ENCODE measurements at regions not wholly inside any gene's neighbourhood (a gene's known extent, or its start where the extent isn't known, plus 50 kb on each side); places are given as distances from the start of the nearest gene placed in this dataset.

DNA sequence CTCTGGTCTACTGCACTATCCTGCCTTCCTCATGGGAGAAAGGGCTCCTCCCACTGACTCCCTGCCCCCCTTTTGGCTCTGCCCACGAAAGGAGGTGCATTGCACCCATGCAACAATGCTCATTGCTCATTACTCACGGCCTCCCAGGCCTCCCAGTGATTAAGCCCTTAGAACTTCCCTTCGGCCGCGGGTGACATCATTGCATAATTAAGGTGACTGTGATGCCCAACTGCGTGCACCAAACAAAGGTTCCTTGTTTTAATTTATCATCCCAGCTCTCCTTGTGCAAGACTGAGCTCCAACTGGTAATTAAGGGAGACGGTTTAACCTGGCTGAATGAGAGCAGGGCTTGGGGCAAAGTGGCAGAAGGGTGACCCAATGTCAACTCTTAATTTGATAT, 180.4 kb downstream of the GAS1 start:
- DNase-seq (no peak), ATAC-seq (ENCODE audit: insufficient read depth, low FRiP score) (no peak)
- Histone ChIP-seq H3K36me3 (ENCODE audit: control insufficient read depth in 4 of 4, insufficient read depth in 4 of 4, low read length in 4 of 4) (no peaks in the 10 kb centered on the region), H3K27ac (ENCODE audit: low read depth in 1 of 2, low read length in 1 of 2) (no peak overlapping the region), H3K9me3 (ENCODE audit: control insufficient read depth in 4 of 4, insufficient read depth in 3 of 4, low read length in 3 of 4) (peaks cover 0 to 8% (median under 1%) of the 10 kb centered on the region in 4 donors), H3K9ac (ENCODE audit: insufficient read depth in 1 of 2, low read length in 2 of 2) (no peak overlapping the region), H3K4me3 (no peak overlapping the region), H3K27me3 (ENCODE audit: control insufficient read depth in 3 of 3, insufficient read depth in 3 of 3, low read length in 2 of 3) (no peaks in the 10 kb centered on the region), H3K4me1 (ENCODE audit: control insufficient read depth in 5 of 5, insufficient read depth in 5 of 5, low read length in 5 of 5) (peaks cover 0 to 2% (median 0%) of the 10 kb centered on the region in 5 donors)
- WGBS, 2 donors, result 65 to 73% methylated on average over 7 of the region's 7 CpGs
- TF ChIP-seq, protein P1, sequence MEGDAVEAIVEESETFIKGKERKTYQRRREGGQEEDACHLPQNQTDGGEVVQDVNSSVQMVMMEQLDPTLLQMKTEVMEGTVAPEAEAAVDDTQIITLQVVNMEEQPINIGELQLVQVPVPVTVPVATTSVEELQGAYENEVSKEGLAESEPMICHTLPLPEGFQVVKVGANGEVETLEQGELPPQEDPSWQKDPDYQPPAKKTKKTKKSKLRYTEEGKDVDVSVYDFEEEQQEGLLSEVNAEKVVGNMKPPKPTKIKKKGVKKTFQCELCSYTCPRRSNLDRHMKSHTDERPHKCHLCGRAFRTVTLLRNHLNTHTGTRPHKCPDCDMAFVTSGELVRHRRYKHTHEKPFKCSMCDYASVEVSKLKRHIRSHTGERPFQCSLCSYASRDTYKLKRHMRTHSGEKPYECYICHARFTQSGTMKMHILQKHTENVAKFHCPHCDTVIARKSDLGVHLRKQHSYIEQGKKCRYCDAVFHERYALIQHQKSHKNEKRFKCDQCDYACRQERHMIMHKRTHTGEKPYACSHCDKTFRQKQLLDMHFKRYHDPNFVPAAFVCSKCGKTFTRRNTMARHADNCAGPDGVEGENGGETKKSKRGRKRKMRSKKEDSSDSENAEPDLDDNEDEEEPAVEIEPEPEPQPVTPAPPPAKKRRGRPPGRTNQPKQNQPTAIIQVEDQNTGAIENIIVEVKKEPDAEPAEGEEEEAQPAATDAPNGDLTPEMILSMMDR (IDR thresholded peaks at IDR 0.05; ENCODE audit: control extremely low read depth, extremely low read depth), result no peak

DNA sequence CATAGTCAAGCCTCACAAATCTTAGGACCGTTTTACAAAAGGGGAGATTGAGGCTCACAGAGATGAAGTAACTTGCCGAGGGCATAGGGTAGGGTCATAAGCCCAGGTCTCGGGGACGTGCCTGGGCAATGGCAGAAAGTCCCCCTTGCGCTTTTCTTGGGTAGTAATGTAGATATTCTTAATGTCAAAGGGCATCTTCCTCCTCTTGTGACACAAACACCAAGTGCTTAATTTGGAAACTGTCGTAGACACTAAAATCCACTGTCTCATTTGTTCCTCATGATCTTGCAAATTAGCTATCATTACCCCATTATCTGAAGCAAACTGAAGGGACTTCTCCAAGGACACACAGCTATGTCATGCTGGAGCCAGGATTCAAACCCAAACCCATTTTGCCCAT, 180.8 kb downstream of the GAS1 start:
- peaks cover 0 to 2% (median 0%) of the 10 kb centered on the region in 5 donors for H3K4me1 ChIP-seq (ENCODE audit: control insufficient read depth in 5 of 5, insufficient read depth in 5 of 5, low read length in 5 of 5)
- H3K4me3 ChIP-seq, result no peak overlapping the region
- no peaks in the 10 kb centered on the region for H3K36me3 ChIP-seq (ENCODE audit: control insufficient read depth in 4 of 4, insufficient read depth in 4 of 4, low read length in 4 of 4)
- ATAC-seq (ENCODE audit: insufficient read depth, low FRiP score), result no peak
- no peak overlapping the region for H3K9ac ChIP-seq (ENCODE audit: insufficient read depth in 1 of 2, low read length in 2 of 2)
- WGBS, 2 donors, result 84 to 88% methylated on average over 6 of the region's 6 CpGs
- TF ChIP-seq, protein P1 (IDR thresholded peaks at IDR 0.05; ENCODE audit: control extremely low read depth, extremely low read depth), result no peak
- H3K9me3 ChIP-seq (ENCODE audit: control insufficient read depth in 4 of 4, insufficient read depth in 3 of 4, low read length in 3 of 4), result peaks cover 0 to 8% (median under 1%) of the 10 kb centered on the region in 4 donors
- H3K27ac ChIP-seq (ENCODE audit: low read depth in 1 of 2, low read length in 1 of 2), result no peak overlapping the region
- no peaks in the 10 kb centered on the region for H3K27me3 ChIP-seq (ENCODE audit: control insufficient read depth in 3 of 3, insufficient read depth in 3 of 3, low read length in 2 of 3)
- no peak for DNase-seq

DNA sequence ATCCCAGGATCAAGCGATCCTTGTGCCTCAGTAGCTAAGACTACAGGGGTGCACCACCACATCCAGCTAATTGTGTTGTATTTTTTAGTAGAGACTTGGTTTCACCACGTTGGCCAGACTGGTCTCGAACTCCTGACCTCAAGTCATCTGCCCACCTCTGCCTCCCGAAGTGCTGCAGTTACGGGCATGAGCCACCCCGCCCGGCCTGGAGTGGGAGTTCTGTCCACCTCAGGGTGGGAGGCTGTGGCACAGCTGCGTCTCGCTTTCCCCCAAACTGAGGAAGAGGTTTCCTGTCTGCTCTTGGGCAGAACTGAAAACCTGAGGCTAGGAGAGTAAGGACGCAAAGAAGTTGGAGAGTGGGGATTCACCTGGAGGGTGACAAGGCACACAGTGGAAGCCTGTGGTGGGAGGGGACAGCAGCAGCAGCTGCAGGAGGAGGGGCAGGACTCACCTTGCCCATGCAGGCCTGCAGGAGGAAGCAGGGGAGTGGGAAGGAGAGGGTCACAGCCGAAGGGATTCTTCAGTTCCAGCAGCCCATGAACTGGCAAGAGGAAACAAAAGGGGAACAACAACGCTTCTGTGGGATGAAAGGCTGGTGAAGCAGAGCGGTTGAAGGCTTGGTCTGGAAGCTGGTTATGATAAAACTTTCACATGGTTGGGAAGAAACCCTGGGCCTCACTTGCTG, 181.4 kb downstream of the GAS1 start:
- TF ChIP-seq, protein P1 (IDR thresholded peaks at IDR 0.05; ENCODE audit: control extremely low read depth, extremely low read depth), result no peak
- peaks cover 0 to 7% (median under 1%) of the 10 kb centered on the region in 4 donors for H3K9me3 ChIP-seq (ENCODE audit: control insufficient read depth in 4 of 4, insufficient read depth in 3 of 4, low read length in 3 of 4)
- 75 to 79% methylated on average over 13 of the region's 13 CpGs for WGBS, 2 donors
- no peaks in the 10 kb centered on the region for H3K27me3 ChIP-seq (ENCODE audit: control insufficient read depth in 3 of 3, insufficient read depth in 3 of 3, low read length in 2 of 3)
- H3K4me3 ChIP-seq, result no peak overlapping the region
- H3K27ac ChIP-seq (ENCODE audit: low read depth in 1 of 2, low read length in 1 of 2), result no peak overlapping the region
- no peaks in the 10 kb centered on the region for H3K36me3 ChIP-seq (ENCODE audit: control insufficient read depth in 4 of 4, insufficient read depth in 4 of 4, low read length in 4 of 4)
- ATAC-seq (ENCODE audit: insufficient read depth, low FRiP score), result no peak
- DNase-seq, result no peak
- H3K9ac ChIP-seq (ENCODE audit: insufficient read depth in 1 of 2, low read length in 2 of 2), result no peak overlapping the region
- H3K4me1 ChIP-seq (ENCODE audit: control insufficient read depth in 5 of 5, insufficient read depth in 5 of 5, low read length in 5 of 5), result peaks cover 0 to 2% (median 0%) of the 10 kb centered on the region in 5 donors

All from lung (tissue), 11 donors.